Midbrain (tissue), 1 donor: ENCODE measurements at regions not wholly inside any gene's neighbourhood (a gene's known extent, or its start where the extent isn't known, plus 50 kb on each side); places are given as distances from the start of the nearest gene placed in this dataset.
"Not testable (repeated sequence)": the region's sequence is repeated elsewhere in the genome, so short reads cannot be mapped to it uniquely, and the experiment has no call there.

Experiments used
- DNase-seq: peaks from one replicate; lab custom pipeline; 2025; lab: John Stamatoyannopoulos, UW

DNA sequence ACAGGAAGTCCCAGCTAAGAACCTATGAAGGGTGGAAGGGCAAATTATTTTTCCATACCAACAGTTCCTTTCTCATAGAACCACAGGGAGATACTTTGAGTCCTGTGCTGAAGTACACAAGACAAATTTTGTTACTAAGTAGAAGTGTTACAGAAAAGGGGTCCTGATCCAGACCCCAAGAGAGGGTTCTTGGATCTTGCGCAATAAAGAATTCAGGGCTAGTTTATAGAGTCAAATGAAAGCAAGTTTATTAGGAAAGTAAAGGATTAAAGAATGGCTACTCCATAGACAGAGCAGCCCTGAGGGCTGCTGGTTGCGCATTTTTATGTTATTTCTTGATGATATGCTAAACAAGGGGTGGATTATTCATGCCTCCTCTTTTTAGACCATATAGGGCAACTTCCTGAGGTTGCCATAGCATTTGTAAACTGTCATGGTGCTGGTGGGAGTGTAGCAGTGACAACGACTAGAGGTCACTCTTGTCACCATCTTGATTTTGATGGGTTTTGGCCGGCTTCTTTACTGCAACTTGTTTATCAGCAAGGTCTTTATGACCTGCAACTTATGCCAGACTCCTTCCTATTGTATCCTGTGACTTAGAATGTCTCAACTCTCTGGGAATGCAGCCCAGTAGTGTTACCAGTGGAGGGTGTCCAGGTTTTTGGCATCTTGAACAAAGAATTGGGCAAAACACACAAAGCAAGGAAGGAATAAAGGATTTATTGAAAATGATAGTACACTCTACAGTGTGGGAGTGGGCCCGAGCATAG lies 409.4 kb downstream of the SH2D4B start:
- no peak for DNase-seq

DNA sequence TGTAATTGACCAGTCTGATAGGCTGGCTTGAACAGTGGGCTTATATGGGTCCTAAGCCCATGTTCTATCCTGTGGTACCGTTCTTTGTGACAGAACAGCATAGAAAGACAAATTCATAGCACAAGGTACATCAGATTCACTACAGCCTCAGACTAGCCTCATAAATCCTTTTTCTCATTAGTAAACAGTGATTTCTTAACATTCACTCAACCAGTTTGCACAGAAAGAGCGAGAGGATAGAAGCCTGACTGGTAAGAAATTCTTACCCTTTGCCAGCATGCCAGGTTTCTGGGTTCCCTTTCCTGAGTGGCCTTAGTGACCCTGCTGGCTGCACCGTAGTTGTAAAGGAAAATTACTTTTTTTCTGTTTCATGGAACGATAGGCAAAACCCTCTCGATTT lies 412.1 kb downstream of the SH2D4B start:
- no peak for DNase-seq

DNA sequence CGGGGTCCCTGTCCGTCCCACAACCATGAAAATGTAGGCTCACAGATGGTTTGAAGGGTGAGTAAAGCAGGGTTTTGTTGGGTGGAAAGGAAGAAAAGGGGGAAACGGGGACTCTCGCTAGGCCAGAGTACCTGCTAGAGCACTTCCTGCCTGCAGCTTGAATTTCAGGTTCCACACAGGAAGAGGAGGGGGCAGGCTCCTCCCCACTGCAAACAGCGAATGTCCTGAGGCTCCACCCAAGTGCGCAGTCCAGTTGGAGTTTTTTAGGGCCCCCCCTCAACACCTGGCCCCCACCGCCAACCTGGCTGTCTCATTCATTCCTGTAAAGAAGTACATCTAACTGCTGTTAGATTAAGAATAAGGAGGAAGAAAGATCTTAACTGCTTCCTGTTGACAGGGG lies 414.7 kb downstream of the SH2D4B start:
- DNase-seq: no peak

DNA sequence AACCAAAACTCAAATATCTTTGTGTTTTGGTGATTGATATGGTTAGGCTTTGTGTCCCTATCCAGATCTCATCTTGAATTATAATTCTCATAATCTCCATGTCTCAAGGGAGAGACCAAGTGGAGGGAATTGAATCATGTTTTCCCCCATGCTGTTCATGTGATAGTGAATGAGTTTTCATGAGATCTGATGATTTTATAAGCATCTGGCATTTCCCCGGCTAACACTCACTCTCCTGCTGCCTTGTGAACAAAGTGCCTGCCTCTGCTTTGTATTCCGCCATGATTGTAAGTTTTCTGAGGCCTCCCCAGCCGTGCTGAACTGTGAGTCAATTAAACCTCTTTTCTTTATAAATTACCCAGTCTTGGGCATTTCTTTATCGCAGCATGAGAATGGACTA lies 419.5 kb downstream of the SH2D4B start:
- DNase-seq: no peak

DNA sequence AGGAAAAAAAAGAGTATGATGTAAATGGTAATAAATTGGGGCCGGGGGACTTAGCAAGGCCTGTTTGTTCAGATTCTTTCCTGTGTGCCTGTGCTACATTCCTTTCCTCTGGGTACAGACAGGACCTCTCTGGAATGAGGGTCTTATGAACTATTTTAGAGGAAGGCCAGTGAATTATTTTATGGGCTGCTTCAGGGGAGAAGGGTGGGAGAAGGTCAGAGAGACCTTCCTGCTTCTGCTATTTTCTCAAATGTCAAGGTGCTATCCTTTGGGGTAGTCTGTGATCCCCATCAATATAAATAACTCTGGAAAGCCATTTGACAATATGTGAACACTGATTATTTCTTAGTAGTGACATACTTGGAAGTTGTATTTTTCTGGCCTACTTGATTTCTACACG lies 426.5 kb downstream of the SH2D4B start:
- DNase-seq: no peak

DNA sequence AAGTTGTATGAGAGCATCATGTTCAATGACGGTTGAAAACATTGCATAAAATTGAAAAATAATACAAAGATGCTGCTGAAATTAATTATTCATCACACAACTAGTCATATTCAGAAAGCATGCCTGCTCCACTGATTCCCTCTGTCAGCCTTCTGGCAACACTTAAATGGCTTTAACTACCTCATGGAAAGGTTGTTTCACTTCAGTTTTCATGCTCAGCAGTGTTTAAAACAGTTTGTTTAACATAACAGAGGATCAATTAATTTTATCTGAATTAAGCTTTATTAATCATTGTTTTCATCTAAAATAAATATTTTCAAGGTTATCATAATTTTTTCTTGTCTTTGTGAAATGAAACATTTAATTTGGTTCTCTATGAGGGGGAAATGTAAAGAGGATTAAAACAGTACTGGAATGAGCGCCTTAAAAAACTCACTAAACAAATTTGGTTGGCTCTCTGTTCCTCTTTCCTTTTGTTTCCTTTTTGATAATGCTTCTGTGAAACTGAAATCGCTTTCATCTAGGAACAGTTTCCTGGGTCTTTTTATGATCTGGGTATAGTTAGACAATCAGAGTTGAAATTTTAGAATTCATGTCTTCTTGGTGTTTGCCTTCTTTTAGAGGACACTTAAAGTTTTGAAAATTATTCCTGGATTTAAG lies 427.4 kb downstream of the SH2D4B start:
- DNase-seq: no peak

DNA sequence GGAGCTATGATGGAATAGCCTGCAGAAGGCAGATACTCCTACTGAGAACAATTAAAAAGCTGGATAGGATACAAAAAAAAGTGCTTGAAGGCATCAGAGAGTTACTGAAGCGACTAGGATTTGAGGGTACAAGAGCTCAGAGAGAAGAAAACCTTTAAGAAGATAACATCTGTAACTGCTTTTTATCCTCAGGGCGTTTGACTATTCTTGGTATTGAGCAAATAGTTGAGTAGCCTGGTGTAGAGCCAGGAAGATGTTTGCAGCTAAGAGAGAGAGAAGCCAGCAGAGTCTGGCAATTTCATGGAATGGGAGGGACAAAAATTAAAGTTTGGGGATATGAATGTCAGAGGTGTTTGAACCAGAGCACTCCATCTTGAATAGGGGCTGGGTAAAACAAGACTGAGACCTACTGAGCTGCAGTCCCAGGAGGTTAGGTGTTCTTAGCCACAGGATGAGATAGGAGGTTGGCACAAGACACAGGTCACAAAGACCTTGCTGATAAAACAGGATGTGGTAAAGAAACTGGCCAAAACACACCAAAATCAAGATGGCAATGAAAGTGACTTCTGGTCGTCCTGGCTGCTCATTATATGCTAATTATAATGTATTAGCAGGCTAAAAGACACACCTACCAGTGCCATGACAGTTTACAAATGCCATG lies 428.8 kb downstream of the SH2D4B start:
- DNase-seq: no peak

DNA sequence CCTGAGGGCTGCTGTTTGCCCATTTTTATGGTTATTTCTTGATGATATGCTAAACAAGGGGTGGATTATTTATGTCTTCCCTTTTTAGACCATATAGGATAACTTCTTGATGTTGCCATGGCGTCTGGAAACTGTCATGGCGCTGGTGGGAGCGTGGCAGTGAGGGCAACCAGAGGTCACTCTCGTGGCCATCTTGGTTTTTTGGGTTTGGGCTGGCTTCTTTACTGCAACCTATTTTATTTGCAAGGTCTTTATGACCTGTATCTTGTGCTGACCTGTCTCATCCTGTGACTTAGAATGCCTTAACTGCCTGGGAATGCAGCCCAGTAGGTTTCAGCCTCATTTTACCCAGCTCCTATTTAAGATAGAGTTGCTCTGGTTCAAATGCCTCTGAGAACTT lies 429.7 kb downstream of the SH2D4B start:
- not testable (repeated sequence) for DNase-seq

DNA sequence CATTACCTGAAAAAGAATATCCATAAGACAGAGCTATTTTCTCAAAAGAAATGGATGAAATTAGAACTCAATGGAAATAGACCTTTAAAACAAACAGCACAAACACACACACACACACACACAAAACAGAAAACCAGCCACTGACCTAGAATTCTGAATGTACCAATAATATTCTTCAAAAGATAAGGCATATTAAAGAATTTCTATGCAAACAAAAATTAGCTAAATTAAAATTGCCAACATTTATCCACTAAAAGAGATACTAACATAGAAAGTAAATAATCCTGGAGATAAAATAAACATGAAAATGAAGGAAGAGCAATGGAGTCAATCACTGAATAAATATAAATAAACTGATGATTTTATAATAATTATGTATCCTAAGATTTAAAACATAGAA lies 431.2 kb downstream of the SH2D4B start:
- DNase-seq: no peak

DNA sequence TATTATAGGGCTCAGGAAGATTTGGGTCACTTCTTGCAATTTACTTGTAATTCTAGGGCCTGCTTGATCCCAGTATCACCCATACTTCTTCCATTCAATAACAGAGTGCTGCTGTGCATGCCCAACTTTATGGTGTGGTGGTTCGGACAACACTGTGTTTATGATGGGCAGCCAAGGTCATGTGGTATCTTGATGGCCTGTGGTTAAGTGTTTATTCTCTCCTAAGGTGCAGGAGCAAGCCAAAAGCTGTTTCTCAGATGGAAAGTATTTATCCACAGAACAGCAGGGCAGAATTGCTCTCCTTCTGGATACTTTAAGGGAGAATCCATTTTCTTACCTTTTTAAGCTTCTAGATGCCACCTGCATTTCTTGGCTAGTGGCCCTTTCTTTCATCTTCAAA lies 433.8 kb downstream of the SH2D4B start:
- DNase-seq: no peak

DNA sequence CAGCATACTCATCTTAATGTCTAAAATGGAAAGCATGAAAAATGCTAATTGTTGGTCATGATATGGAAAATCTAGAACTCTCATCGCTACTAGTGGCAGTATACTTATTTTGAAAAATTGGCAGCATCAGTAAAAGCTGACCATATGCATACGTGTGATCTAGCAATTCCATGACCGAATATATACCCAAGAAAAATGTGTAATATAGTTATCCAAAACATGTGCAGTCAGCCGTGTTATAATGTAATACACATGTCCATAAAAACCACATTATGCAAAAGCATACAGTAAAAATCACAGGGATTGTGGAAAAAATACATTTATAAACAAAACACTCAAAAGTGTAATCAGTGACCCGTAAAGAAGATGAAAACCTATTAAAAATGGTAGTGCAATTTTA lies 439.0 kb downstream of the SH2D4B start:
- no peak for DNase-seq

DNA sequence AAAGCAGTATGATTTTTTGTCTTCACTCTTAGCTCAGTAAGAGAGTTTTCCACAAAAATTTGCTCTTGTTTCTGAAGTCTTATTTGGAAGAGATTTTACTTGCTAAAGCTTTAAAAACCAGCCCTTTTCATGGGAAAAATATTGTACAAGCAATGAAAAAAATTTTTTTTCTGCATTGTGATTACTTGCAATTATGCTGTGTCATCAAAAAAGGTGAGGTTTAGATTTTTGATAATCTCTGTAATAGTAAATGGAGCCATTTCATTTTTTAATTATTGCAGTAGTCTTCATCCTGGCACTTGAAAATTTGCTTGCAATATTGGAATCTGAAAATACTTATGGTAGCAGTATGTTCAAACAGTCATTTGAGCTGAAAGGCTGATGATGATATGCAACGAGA lies 447.4 kb downstream of the SH2D4B start:
- no peak for DNase-seq

DNA sequence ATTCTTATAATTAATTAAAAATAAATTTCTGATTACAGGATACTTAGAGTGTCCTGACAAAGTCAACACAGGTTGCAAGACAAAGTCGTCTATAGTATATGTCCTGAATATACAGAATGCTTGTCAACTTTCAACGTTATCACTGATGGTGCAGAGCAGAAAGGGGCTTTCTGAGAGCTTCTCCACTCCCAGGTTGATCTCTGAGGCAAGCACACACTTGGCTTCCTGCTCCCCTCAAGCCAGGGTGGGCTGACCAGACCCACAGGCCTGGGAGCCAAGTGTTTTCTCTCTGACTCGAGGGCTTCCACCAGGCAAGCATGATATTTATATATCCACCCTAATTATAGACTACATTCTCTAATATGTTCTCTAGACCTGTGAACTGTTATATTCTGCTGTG lies 448.9 kb downstream of the SH2D4B start:
- no peak for DNase-seq

DNA sequence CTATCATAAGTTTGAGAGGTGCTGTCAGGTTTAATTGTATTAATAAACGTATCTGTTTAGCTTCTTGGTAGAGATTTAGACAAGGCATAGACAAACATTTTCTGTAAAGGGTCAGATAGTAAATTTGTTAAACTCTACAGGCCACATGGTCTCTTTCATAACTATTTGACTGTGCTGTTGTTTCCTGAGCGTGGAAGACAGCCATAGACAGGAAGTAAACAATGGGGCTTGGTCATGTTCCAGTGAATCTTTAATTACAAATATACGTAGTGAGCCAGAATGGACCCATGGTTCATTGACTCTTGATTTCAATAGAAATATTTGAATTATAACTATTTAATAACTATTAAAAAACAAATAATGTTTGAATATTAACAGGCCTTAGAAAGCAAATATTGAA lies 451.1 kb downstream of the SH2D4B start:
- DNase-seq: no peak

DNA sequence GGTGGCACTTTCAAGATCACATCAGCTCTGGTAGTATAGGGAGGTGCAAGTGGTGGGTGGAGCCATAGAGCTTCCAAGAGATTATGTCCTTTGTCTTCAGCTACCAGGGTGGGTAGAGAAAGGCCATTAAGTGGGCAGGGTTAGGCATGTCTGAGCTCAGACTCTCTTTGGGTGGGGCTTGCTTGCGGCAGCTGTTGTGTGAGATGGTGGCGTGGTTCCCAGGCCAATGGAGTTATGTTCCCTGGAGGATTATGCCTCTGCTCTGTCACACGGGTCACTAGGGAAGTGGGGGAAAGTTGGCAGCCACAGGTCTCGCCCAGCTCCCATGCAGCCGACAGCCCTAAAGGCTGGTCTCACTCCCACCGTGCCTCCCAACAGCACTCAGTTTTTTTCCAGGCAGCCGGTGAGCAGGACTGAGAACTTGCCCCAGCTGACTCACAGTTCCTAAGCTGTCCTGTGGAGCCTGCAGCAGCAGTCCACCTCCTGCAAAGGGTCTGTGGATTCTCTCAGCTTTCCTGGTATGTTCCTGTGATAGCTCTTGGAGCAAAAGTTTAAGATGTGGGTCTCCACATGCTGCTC lies 459.0 kb downstream of the SH2D4B start:
- no peak for DNase-seq

DNA sequence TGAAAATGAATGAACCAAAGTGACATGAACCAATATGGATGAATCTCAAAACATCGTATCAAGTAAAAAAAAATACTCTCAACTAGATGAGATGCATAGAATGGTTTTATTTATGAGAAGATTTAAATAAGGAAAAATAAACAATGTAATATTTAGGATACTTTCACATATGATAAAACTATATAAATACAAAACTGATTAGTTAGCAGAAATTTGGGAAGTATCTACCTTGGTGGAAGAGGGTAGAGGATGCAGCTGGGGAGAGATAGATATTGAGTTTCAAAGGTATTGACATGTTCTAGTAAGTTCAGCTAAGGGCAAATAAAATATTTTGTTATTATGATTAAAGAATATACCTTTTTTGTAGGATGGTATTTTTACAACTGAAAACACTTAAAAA lies 463.1 kb downstream of the SH2D4B start:
- no peak for DNase-seq

DNA sequence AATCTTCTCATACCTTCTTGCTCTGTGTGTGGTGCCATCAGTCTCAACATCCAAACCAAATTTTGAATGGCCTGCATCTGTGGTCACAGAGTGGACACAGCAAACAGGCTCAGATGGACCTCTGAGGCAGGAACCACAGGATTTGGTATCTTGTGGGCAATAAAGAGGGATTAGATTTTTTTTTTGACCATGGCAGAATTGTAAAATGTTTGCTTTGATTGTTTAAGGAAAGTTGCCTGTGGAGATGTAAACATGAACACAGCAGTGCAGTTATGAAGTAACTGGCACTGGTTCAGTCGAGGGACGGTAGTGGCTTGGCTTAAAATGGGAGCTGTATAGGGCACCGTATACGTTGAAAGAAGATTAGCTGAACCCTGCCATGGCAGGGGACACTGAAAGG lies 464.7 kb downstream of the SH2D4B start:
- no peak for DNase-seq

DNA sequence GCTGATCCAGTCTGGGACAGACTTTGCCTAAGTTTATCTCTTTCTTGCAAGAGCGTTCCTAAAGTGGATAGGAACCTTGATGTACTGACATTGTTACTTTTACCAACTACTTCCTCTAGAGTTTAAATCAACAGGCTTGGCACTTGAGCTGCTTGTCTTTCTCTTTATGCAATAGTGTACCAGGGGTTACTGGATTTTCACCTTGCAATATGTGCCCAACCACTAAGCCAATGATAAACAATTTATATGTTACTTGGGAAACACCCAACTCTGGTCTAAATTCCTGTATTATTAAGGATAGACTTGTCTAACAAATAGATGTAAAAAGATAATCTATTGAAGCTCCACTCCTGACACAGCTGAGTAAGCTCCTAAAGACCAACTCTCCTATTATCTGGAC lies 470.2 kb downstream of the SH2D4B start:
- DNase-seq: no peak

DNA sequence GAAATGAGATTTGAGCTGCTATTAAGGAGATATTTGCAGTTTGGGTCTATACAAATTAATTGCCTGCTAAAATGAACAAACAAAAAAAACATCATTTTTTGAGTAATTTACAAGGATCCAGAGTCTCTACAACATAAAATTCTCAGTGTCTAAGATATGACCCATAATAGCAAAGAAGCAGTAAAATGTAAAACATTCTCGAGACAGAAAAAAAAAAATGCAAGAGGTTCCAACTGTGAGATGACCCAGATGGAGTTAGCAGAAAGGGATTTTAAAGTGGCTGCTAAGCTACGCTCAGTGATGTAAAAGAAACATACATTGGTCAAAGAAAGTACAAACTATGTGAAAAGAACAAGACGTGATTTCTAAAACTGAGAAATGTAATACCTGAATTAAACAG lies 471.0 kb downstream of the SH2D4B start:
- DNase-seq: no peak

DNA sequence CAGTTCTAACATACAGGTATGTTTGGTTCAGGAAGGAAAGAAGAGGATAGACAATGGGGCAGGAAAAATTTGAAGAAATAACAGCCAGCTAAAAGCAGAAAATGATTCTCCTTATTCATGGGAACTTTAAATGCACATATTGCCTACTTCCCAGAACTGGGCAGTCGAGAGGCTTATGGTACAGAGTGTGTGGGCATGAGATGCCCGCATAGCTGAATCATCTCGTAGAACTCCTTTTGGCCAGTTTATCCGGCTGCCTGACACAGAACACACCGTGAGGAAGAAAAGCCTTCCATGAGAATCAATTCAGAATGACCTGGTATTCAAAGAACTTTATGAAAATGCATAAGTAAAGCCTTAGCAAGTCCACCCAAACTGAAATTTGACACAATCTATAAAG lies 471.6 kb downstream of the SH2D4B start:
- DNase-seq: no peak

DNA sequence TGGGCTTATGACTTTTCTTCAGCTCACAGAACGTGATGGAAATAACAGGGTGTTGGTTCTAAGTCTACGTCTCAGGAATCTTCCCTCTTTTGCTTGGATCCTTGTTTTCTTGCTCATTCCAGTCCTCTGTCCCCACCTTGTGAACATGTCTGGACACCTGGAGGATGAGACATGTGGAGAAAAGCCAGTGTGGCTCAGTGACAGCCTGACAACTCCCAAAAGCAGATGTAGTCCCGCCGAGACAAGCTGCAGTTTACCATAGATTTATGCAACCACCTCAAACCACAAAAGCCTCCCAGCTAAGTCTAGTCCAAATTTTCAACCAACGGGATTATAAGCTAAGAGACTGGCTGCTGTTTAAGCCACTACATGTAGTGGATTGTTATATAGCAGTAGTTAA lies 476.1 kb downstream of the SH2D4B start:
- DNase-seq: no peak

DNA sequence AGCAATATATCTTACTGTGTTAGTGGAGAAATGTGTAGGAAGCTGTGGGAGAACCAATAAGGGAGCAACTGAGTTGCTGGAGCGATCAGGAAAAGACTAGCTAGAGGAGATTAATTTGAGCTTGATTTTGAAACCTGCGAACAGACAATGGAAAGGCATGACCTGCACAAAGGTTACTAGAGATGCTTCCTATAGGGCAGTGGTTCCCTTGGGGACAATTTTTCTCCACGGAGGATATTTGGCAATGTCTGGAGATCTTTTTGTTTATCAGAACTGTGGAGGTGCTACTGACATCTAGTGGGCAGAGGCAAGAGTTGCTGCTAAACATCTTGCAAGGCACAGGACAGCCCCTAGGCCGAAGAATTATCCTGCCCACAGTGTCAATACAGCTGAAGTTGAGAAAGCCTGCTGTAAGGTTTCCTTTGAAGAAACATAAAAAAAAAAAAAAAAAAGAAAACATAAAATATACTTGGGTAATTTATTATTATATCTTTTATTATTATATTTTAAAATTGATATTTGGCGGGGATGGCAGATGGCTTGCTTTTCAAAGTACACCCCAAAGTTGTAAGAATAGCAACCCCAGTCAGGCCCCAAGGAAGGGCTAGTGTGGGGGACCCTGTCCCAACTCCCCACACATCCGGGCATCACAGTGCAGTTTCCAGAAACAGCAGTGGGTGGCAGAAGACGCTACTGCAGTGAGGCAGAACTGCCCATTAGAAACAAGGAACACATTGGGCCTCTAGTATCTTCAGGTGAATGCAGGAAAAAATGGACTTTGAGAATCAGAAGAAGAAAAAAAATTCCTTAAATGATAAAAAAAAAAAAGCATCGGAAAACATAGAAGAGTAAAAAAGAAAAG lies 481.6 kb downstream of the SH2D4B start:
- DNase-seq: no peak
